Activated CD8-positive, alpha-beta memory T cell treated with anti-CD3 and anti-CD28 coated beads for 1 hour (primary cell): ENCODE measurements at regions not wholly inside any gene's neighbourhood (a gene's known extent, or its start where the extent isn't known, plus 50 kb on each side); places are given as distances from the start of the nearest gene placed in this dataset.

ENCODE experiments used
- DNase-seq, 2 donors: peaks; one replicate each; pipeline ENCODE4 v3.0.0-alpha.2; 2020; ENCODE audit warnings: low read depth in 1 of 2; ENCODE audit errors: extremely low read depth in 1 of 2

GRCh38 chr14:98368221-98368620 lies 903.8 kb downstream of the BCL11B start:
- DNase-seq: no peak

GRCh38 chr14:98368916-98369315 lies 903.1 kb downstream of the BCL11B start:
- DNase-seq: no peak

GRCh38 chr14:98369344-98369743 lies 902.7 kb downstream of the BCL11B start:
- DNase-seq: no peak

GRCh38 chr14:98370352-98370751 lies 901.6 kb downstream of the BCL11B start:
- DNase-seq: no peak

GRCh38 chr14:98371141-98371540 lies 900.9 kb downstream of the BCL11B start:
- no peak for DNase-seq

- no peak for DNase-seq
These were observed 897.9 kb downstream of the BCL11B start for GRCh38 chr14:98374136-98374535.

- no peak for DNase-seq
These were observed 896.4 kb downstream of the BCL11B start for GRCh38 chr14:98375566-98375965.

- no peak for DNase-seq
These were observed 892.2 kb downstream of the BCL11B start for GRCh38 chr14:98379830-98380229.

GRCh38 chr14:98382662-98383061 lies 889.3 kb downstream of the BCL11B start:
- no peak for DNase-seq

- DNase-seq: no peak
These were observed 886.1 kb downstream of the BCL11B start for GRCh38 chr14:98385851-98386250.

GRCh38 chr14:98391061-98391460 lies 880.9 kb downstream of the BCL11B start:
- no peak for DNase-seq

GRCh38 chr14:98393527-98393926 lies 878.5 kb downstream of the BCL11B start:
- DNase-seq: no peak

GRCh38 chr14:98404811-98405210 lies 867.2 kb downstream of the BCL11B start:
- DNase-seq: no peak

GRCh38 chr14:98408024-98408555 lies 863.9 kb downstream of the BCL11B start:
- no peak for DNase-seq

- DNase-seq: no peak
These were observed 863.3 kb downstream of the BCL11B start for GRCh38 chr14:98408713-98409112.

- DNase-seq: no peak
These were observed 860.8 kb downstream of the BCL11B start for GRCh38 chr14:98411154-98411553.

GRCh38 chr14:98412431-98412830 lies 859.6 kb downstream of the BCL11B start:
- DNase-seq: no peak

GRCh38 chr14:98415766-98416165 lies 856.2 kb downstream of the BCL11B start:
- no peak for DNase-seq

- no peak for DNase-seq
These were observed 855.0 kb downstream of the BCL11B start for GRCh38 chr14:98417001-98417400.

- DNase-seq: no peak
These were observed 843.5 kb downstream of the BCL11B start for GRCh38 chr14:98428483-98428994.

GRCh38 chr14:98433436-98433835 lies 838.6 kb downstream of the BCL11B start:
- no peak for DNase-seq

- no peak for DNase-seq
These were observed 834.9 kb downstream of the BCL11B start for GRCh38 chr14:98437113-98437512.

GRCh38 chr14:98444077-98444476 lies 827.9 kb downstream of the BCL11B start:
- DNase-seq: no peak
